GM12864 (cell line): ENCODE measurements at regions not wholly inside any gene's neighbourhood (a gene's known extent, or its start where the extent isn't known, plus 50 kb on each side); places are given as distances from the start of the nearest gene placed in this dataset.

Experiments used
- DNase-seq: peaks from one replicate; pipeline ENCODE4 v3.0.0-alpha.2; 2011; ENCODE audit warnings: low read depth
- H3K4me3 ChIP-seq: 2 replicates; pipeline ENCODE4 v1.5.1; 2011; ENCODE audit warnings: mild to moderate bottlenecking, low read depth, low read length, control low read depth
- TF ChIP-seq, protein P1 (sequence below): IDR thresholded peaks from 2 replicates; pipeline ENCODE4 v1.5.1; 2011; ENCODE audit warnings: low read depth, mild to moderate bottlenecking, moderate library complexity, low read length, control low read depth, inconsistent platforms; ENCODE audit errors: missing control alignments

GRCh38 chr10:21194510-21194993 is 297.4 kb upstream of the NEBL start:
- no peak for DNase-seq
- TF ChIP-seq, protein P1, sequence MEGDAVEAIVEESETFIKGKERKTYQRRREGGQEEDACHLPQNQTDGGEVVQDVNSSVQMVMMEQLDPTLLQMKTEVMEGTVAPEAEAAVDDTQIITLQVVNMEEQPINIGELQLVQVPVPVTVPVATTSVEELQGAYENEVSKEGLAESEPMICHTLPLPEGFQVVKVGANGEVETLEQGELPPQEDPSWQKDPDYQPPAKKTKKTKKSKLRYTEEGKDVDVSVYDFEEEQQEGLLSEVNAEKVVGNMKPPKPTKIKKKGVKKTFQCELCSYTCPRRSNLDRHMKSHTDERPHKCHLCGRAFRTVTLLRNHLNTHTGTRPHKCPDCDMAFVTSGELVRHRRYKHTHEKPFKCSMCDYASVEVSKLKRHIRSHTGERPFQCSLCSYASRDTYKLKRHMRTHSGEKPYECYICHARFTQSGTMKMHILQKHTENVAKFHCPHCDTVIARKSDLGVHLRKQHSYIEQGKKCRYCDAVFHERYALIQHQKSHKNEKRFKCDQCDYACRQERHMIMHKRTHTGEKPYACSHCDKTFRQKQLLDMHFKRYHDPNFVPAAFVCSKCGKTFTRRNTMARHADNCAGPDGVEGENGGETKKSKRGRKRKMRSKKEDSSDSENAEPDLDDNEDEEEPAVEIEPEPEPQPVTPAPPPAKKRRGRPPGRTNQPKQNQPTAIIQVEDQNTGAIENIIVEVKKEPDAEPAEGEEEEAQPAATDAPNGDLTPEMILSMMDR: no peak
- no peak overlapping the region for H3K4me3 ChIP-seq

GRCh38 chr10:21193196-21193595 is 296.1 kb upstream of the NEBL start:
- DNase-seq: no peak
- no peak overlapping the region for H3K4me3 ChIP-seq
- TF ChIP-seq, protein P1: no peak

DNA sequence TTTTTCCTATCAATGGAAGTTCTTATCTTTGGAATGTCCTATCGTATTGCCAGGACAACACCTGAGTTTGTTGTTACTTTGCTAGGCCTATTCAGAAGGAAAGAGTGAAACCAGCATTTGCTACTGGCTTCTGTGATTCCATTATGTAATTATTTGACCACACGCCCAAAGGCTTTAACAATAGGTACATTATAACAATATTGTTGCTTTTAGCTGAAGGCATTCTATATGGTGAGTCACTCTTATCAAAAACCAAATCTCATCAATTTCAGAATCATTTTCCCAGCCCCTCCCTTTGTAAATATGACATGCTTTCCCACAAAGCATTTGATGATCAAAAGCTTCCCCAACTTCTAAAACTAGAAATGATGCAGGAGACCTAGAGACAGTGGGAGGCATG is 294.4 kb upstream of the NEBL start:
- no peak overlapping the region for H3K4me3 ChIP-seq
- DNase-seq: no peak
- TF ChIP-seq, protein P1: no peak

GRCh38 chr10:21184984-21185383 is 287.9 kb upstream of the NEBL start:
- DNase-seq: no peak

GRCh38 chr10:21184216-21184615 is 287.1 kb upstream of the NEBL start:
- DNase-seq: no peak
- TF ChIP-seq, protein P1: no peak
- no peak overlapping the region for H3K4me3 ChIP-seq

More at GRCh38 chr10:21184984-21185383, 287.9 kb upstream of the NEBL start:
- H3K4me3 ChIP-seq: no peak overlapping the region
- TF ChIP-seq, protein P1: no peak

GRCh38 chr10:21183025-21183424 is 285.9 kb upstream of the NEBL start:
- DNase-seq: no peak
- no peak overlapping the region for H3K4me3 ChIP-seq
- TF ChIP-seq, protein P1: no peak

DNA sequence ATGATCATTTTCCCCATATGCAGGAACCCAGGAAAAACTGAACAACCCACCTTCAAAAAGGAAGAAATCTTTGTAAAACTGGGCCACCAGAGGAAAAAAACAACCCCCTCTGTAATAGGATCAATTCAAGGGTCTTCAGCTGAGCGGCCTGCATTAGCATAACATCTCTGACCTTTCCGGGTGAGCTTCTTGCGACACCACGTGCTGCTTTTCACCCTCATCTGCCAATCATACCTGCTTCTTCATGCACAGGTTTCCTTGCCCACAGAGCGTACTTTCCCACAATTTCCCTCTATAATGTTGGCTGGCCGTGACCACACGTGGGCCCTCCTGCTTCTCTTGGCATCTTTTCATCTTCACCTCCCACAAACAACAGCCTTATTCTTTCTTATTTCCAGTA is 284.3 kb upstream of the NEBL start:
- no peak overlapping the region for H3K4me3 ChIP-seq
- TF ChIP-seq, protein P1: no peak
- no peak for DNase-seq
